Lung (tissue), 11 donors: ENCODE measurements at regions not wholly inside any gene's neighbourhood (a gene's known extent, or its start where the extent isn't known, plus 50 kb on each side); places are given as distances from the start of the nearest gene placed in this dataset.

Experiments
- ATAC-seq: fragments of 200-7000 bp; cut with Tn5 transposase; one replicate; pipeline ENCODE4 v1.9.1; 2020; ENCODE audit warnings: moderate number of reproducible peaks; ENCODE audit not compliant: insufficient read depth, low FRiP score
- DNase-seq, 3 donors: peaks; one replicate each; pipeline ENCODE4 v3.0.0-alpha.2; 2013 to 2017
- H3K27ac ChIP-seq, 2 donors: one replicate each; pipeline ENCODE4 v1.5.1; 2013; ENCODE audit warnings: mild to moderate bottlenecking in 2 of 2, moderate library complexity in 2 of 2, control low read depth in 1 of 2, inconsistent platforms in 1 of 2, low read depth in 1 of 2, low read length in 1 of 2
- H3K27me3 ChIP-seq, 3 donors: one replicate each; pipeline ENCODE4 v1.5.1; 2013; ENCODE audit warnings: low read length in 2 of 3; ENCODE audit not compliant: control insufficient read depth in 3 of 3, insufficient read depth in 3 of 3
- H3K36me3 ChIP-seq, 4 donors: one replicate each; pipeline ENCODE4 v1.5.1; 2013; ENCODE audit warnings: low read length in 4 of 4, mild to moderate bottlenecking in 1 of 4, moderate library complexity in 1 of 4; ENCODE audit not compliant: control insufficient read depth in 4 of 4, insufficient read depth in 4 of 4
- H3K4me1 ChIP-seq, 5 donors: one replicate each; pipeline ENCODE4 v1.5.1; 2013; ENCODE audit warnings: low read length in 5 of 5, mild to moderate bottlenecking in 2 of 5, moderate library complexity in 1 of 5; ENCODE audit not compliant: control insufficient read depth in 5 of 5, insufficient read depth in 5 of 5
- H3K4me3 ChIP-seq: one replicate; pipeline ENCODE4 v1.5.1; 2013; ENCODE audit warnings: mild to moderate bottlenecking, control low read depth, moderate library complexity
- H3K9ac ChIP-seq, 2 donors: one replicate each; pipeline ENCODE4 v1.5.1; 2013; ENCODE audit warnings: low read length in 2 of 2, control low read depth in 1 of 2; ENCODE audit not compliant: insufficient read depth in 1 of 2
- H3K9me3 ChIP-seq, 4 donors: one replicate each; pipeline ENCODE4 v1.5.1; 2013; ENCODE audit warnings: low read length in 3 of 4, mild to moderate bottlenecking in 1 of 4, moderate library complexity in 1 of 4; ENCODE audit not compliant: control insufficient read depth in 4 of 4, insufficient read depth in 3 of 4
- WGBS, 2 donors: extraction: QIAGEN DNeasy Blood & Tissue Kit; methylation state at CpG; one replicate each; pipeline ENCODE4 v1.1.7; 2013; 5-methylcytosine and 5-hydroxymethylcytosine counted together
- TF ChIP-seq, protein P1 (sequence below): IDR thresholded peaks from 2 replicates; pipeline ENCODE4 v1.5.1; 2012; ENCODE audit warnings: mild to moderate bottlenecking; ENCODE audit errors: control extremely low read depth, extremely low read depth
- donor health status: control.
- donor health status: control.
- donor health status: Bipolar disorder and iron deficiency.
- donor health status: healthy.
- donor health status: DM: yes; HTN: yes; CAD: no.

GRCh38 chr2:21944536-21944935 lies 820.8 kb downstream of the TDRD15 start:
- H3K27ac ChIP-seq = no peak overlapping the region
- TF ChIP-seq, protein P1, sequence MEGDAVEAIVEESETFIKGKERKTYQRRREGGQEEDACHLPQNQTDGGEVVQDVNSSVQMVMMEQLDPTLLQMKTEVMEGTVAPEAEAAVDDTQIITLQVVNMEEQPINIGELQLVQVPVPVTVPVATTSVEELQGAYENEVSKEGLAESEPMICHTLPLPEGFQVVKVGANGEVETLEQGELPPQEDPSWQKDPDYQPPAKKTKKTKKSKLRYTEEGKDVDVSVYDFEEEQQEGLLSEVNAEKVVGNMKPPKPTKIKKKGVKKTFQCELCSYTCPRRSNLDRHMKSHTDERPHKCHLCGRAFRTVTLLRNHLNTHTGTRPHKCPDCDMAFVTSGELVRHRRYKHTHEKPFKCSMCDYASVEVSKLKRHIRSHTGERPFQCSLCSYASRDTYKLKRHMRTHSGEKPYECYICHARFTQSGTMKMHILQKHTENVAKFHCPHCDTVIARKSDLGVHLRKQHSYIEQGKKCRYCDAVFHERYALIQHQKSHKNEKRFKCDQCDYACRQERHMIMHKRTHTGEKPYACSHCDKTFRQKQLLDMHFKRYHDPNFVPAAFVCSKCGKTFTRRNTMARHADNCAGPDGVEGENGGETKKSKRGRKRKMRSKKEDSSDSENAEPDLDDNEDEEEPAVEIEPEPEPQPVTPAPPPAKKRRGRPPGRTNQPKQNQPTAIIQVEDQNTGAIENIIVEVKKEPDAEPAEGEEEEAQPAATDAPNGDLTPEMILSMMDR = no peak
- no peaks in the 10 kb centered on the region for H3K9me3 ChIP-seq
- H3K36me3 ChIP-seq = no peaks in the 10 kb centered on the region
- H3K27me3 ChIP-seq = no peaks in the 10 kb centered on the region
- ATAC-seq (no peak), DNase-seq (no peak)
- no peak overlapping the region for H3K9ac ChIP-seq
- H3K4me1 ChIP-seq = no peaks in the 10 kb centered on the region
- WGBS, 2 donors = 71 to 82% methylated on average over 3 of the region's 3 CpGs
- no peak overlapping the region for H3K4me3 ChIP-seq

DNA sequence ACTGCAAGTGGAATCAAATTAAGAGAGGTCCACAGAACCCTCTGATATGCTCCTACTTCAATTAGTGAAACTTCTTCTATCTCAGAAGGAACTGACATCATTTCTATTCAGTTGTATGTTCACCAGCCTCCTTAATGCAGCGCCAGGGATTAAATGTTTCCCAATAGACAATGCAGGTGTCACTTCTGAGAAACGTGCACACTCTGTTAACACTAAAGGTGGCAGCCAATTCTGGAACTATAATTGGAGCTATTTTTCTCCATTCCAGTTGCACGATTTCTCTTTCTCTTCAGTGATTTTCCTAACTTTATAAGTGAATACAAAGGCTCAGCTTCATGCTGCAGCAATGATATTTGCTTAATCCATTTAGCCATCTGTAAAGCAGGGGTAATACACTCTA lies 821.9 kb downstream of the TDRD15 start:
- Histone ChIP-seq H3K4me3 (no peak overlapping the region), H3K36me3 (no peaks in the 10 kb centered on the region), H3K4me1 (no peaks in the 10 kb centered on the region), H3K9me3 (no peaks in the 10 kb centered on the region), H3K27ac (no peak overlapping the region), H3K9ac (no peak overlapping the region), H3K27me3 (no peaks in the 10 kb centered on the region)
- TF ChIP-seq, protein P1 = no peak
- DNase-seq = no peak
- 77 to 87% methylated on average over 3 of the region's 3 CpGs for WGBS, 2 donors
- ATAC-seq = no peak

GRCh38 chr2:21947046-21947445 lies 823.3 kb downstream of the TDRD15 start:
- no peak overlapping the region for H3K9ac ChIP-seq
- no peaks in the 10 kb centered on the region for H3K9me3 ChIP-seq
- H3K4me1 ChIP-seq = no peaks in the 10 kb centered on the region
- no peak overlapping the region for H3K4me3 ChIP-seq
- TF ChIP-seq, protein P1 = no peak
- H3K27ac ChIP-seq = no peak overlapping the region
- DNase-seq (peak in 1 of 3 donors; percentile 19), ATAC-seq (no peak)
- 51 to 67% methylated on average over 6 of the region's 6 CpGs for WGBS, 2 donors
- H3K36me3 ChIP-seq = no peaks in the 10 kb centered on the region
- H3K27me3 ChIP-seq = no peaks in the 10 kb centered on the region

DNA sequence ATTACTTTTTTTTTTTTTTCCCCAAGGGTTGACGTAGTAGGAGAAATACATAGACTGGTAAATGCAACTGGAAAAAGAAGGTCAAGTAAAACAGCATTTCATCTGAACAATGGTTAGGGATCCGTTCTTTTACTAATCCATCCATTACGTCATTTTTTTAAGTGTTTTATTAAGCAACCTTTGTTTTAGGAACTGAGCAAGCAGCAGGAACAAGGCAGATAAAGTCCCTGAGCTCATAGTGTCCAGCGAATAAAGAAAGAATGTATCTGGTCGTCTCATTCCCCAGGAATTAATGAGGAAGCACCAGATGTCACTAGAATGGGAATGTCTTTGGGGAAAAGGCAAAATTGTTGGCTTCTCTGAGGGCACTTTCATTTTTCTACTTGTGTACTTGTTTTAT lies 842.4 kb downstream of the TDRD15 start:
- no peaks in the 10 kb centered on the region for H3K27me3 ChIP-seq
- 75 to 82% methylated on average over 5 of the region's 5 CpGs for WGBS, 2 donors
- H3K9ac ChIP-seq = no peak overlapping the region
- no peaks in the 10 kb centered on the region for H3K36me3 ChIP-seq
- H3K4me1 ChIP-seq = no peaks in the 10 kb centered on the region
- H3K9me3 ChIP-seq = peaks cover 0 to 3% (median 0%) of the 10 kb centered on the region in 4 donors
- H3K4me3 ChIP-seq = no peak overlapping the region
- H3K27ac ChIP-seq = no peak overlapping the region
- no peak for ATAC-seq
- TF ChIP-seq, protein P1 = no peak
- DNase-seq = no peak
